GM10266 (cell line): ENCODE measurements at regions not wholly inside any gene's neighbourhood (a gene's known extent, or its start where the extent isn't known, plus 50 kb on each side); places are given as distances from the start of the nearest gene placed in this dataset.

Experiments used
- DNase-seq: peaks from one replicate; pipeline ENCODE4 v3.0.0; 2012; ENCODE audit errors: extremely low spot score
- CTCF ChIP-seq: IDR thresholded peaks from 2 replicates; pipeline ENCODE4 v1.5.1; 2012; ENCODE audit warnings: mild to moderate bottlenecking, low read depth; ENCODE audit not compliant: control insufficient read depth, insufficient read depth; ENCODE audit errors: missing control alignments

- no peak for TF ChIP-seq CTCF
- DNase-seq: no peak
Observed at GRCh38 chr10:128571071-128571470, 444.8 kb upstream of the MKI67 start.

- TF ChIP-seq CTCF: no peak
- no peak for DNase-seq
Observed at GRCh38 chr10:128571745-128572144, 445.5 kb upstream of the MKI67 start.

- no peak for TF ChIP-seq CTCF
- no peak for DNase-seq
Observed at GRCh38 chr10:128572696-128573095, 446.5 kb upstream of the MKI67 start.

- DNase-seq: no peak
- TF ChIP-seq CTCF: no peak
Observed at GRCh38 chr10:128573281-128573845, 447.1 kb upstream of the MKI67 start.

- DNase-seq: no peak
- TF ChIP-seq CTCF: no peak
Observed at GRCh38 chr10:128573986-128574385, 447.8 kb upstream of the MKI67 start.

GRCh38 chr10:128574581-128575210 lies 448.5 kb upstream of the MKI67 start:
- DNase-seq: no peak
- no peak for TF ChIP-seq CTCF

- no peak for DNase-seq
- TF ChIP-seq CTCF: no peak
Observed at GRCh38 chr10:128575761-128576160, 449.5 kb upstream of the MKI67 start.
